Ishikawa (cell line): ENCODE measurements at regions not wholly inside any gene's neighbourhood (a gene's known extent, or its start where the extent isn't known, plus 50 kb on each side); places are given as distances from the start of the nearest gene placed in this dataset.

Experiments
- CREB1 ChIP-seq: IDR thresholded peaks from 2 replicates; pipeline ENCODE4 v1.6.1; 2012; ENCODE audit warnings: low read depth
- EGR1 ChIP-seq: IDR thresholded peaks from 2 replicates; pipeline ENCODE4 v1.6.1; 2012
- EP300 ChIP-seq: IDR thresholded peaks from 2 replicates; pipeline ENCODE4 v1.6.1; 2012; ENCODE audit warnings: borderline replicate concordance
- FOXM1 ChIP-seq: IDR thresholded peaks from 2 replicates; pipeline ENCODE4 v1.6.1; 2012; ENCODE audit warnings: low read depth, borderline replicate concordance
- NFIC ChIP-seq: IDR thresholded peaks from 2 replicates; pipeline ENCODE4 v1.6.1; 2012
- RAD21 ChIP-seq: IDR thresholded peaks from 2 replicates; pipeline ENCODE4 v1.6.1; 2012; ENCODE audit warnings: low read depth
- REST ChIP-seq: IDR thresholded peaks from 2 replicates; pipeline ENCODE4 v1.6.1; 2012; ENCODE audit warnings: low read depth, mild to moderate bottlenecking
- TAF1 ChIP-seq: IDR thresholded peaks from 2 replicates; pipeline ENCODE4 v1.6.1; 2012; ENCODE audit warnings: low read depth, mild to moderate bottlenecking
- TCF12 ChIP-seq: IDR thresholded peaks from 2 replicates; pipeline ENCODE4 v1.6.1; 2012; ENCODE audit warnings: low read depth
- TEAD4 ChIP-seq: IDR thresholded peaks from 2 replicates; pipeline ENCODE4 v1.6.1; 2012
- USF1 ChIP-seq: IDR thresholded peaks from 2 replicates; pipeline ENCODE4 v1.6.1; 2012
- YY1 ChIP-seq: IDR thresholded peaks from 2 replicates; pipeline ENCODE4 v1.6.1; 2012; ENCODE audit warnings: low read depth
- ZBTB7A ChIP-seq: IDR thresholded peaks from 2 replicates; pipeline ENCODE4 v1.6.1; 2012; ENCODE audit warnings: low read depth
- TF ChIP-seq, protein P1 (sequence below): IDR thresholded peaks from 2 replicates; pipeline ENCODE4 v1.6.1; 2012

DNA sequence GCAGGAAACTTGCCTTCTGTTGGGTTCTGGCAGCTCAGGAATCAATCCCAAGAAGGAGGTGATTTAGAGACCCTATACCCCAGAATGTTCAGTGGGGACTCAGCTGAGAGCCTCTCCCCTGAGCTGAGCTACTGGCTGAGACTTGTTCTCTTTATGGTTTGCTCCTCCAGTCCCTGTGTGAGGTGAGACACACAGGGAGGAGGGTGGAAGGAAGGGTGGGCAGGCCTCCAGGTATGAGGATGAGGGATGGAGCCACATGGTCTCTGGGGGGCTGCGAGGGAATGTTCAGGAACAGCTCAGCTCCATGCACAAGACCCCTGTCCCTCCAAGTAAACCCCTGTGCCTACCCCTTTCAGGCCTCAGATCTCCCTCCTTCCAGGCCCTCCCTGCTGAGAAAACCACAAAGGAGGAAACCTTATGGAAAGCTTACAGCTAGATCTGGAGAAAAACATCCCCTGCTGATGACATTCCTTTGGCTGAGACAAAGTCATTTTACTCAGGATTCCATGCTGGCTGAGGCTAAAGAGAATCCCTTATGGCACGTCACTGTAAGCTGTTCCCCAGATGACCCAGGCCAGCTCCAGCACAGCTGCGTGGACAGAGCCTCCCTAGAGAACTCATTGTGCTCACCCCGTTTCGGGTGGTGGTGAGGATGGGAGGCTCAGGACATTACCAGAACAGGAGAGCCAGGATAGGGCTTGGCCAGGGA lies 91.5 kb upstream of the IPO9 start:
- TF ChIP-seq REST (no peak), TEAD4 (no peak), TAF1 (no peak), EGR1 (no peak), USF1 (no peak), FOXM1 (no peak), YY1 (no peak), TCF12 (no peak)
- TF ChIP-seq, protein P1, sequence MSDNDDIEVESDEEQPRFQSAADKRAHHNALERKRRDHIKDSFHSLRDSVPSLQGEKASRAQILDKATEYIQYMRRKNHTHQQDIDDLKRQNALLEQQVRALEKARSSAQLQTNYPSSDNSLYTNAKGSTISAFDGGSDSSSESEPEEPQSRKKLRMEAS: no peak

GRCh38 chr1:201739080-201739479 lies 89.9 kb upstream of the IPO9 start:
- TF ChIP-seq USF1 (no peak), NFIC (peak; percentile 40; the same call in 1 of the 2 replicates)

DNA sequence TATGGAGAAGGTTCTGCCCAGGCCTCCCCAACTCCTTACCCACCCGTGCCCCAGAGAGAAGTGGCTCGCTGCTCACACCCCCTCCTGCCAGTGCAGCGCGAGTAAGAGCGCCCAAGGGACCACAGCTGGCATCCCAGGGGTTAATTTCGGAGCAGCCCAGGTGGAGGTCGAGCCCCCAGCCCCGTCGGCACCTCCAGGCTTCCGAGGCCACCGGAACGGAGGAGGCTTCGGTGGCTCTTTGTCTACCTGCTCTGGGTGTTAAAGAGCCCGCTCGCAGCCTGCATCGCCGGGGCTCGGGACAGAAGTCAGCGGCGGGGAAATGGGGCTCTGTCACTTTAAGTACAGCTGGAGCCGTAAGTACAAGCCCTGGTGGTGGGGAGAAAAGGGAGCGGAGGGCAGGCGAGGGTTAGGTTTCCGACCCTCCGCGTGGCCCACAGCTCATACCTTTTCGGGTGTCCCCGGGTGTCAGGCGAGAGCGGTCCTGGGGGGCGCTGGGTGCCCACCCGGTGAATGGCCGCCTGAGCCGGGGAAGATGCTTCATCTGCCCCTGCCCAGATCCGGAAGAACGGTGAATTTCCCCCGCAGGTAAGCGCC lies 89.4 kb upstream of the IPO9 start:
- no peak for TF ChIP-seq EP300
- TF ChIP-seq, protein P1: peak; percentile 97

DNA sequence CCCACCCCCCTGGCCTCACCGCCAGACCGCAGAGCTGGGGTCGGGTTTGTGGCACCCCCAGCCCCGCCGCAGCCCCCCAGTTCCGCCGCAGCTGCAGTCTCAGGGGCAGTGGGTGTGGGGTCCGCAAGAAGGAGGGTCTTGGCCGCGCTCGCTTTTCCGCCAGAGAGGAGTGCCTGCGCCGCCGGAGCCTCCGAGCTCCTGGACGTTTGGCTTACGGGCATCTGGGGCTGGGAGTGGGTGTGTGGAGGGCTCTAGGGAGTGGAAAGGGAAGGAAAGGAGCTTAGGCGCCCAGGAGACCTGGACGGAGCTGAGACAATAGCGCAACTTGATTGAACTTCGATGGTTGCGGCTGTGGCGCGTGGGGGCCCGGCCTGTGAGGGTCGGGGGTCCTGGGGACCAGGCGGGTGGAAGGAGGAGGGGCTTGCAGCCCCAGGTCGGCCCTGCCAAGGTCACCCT lies 88.8 kb upstream of the IPO9 start:
- TF ChIP-seq EP300: no peak
- 0 out of 2 replicates have a peak, but pooled peaks have one; percentile 92 for TF ChIP-seq ZBTB7A

DNA sequence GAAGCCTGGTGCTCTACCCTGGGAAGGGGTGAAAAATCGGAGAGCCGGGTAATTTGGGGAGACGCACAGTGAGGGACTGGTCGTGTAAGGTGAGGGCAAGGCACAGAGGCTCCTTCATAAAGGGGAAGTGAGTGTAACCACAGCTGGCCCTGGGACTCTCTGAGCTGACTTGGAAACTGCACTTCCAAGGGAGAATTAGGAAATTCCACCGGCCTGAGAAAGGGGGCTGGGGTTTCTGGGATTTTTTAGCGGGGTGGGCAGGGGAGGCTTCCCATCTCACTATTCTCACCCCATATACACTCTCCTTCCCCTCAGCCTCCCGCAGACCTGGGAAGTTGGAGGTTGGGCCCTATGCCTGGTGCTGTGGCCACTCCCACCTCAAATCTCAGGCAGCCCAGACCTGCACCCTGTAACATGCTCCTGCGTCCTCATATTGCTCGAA lies 88.3 kb upstream of the IPO9 start:
- no peak for TF ChIP-seq RAD21
- TF ChIP-seq TAF1: no peak
- TF ChIP-seq NFIC: no peak
- TF ChIP-seq, protein P1: no peak
- no peak for TF ChIP-seq YY1
- no peak for TF ChIP-seq FOXM1
- no peak for TF ChIP-seq ZBTB7A

GRCh38 chr1:201741763-201742342 lies 87.1 kb upstream of the IPO9 start:
- TF ChIP-seq ZBTB7A (no peak), NFIC (no peak), EP300 (no peak), FOXM1 (no peak)
- TF ChIP-seq, protein P1: 0 out of 2 replicates have a peak, but pooled peaks have one; percentile 21

DNA sequence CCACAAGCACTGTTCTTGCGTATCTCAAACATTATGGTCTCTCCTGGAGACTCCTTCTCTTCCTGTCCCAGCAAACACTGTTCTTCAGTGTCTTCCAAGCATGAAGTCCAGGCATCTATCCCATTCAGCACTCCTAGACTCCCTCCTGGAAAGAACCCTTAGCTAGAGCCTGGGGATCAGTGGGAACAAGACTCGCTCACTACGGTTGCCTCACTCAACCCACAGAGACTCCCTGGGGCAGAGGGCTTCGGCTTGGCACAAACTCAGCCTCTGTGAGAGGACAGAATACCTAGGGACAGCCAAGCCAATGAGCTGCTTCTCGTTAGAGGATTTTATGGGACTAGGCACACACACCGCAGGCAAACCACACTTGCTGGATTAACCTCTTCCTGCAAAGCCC lies 86.5 kb upstream of the IPO9 start:
- TF ChIP-seq TCF12: no peak
- TF ChIP-seq REST: no peak
- no peak for TF ChIP-seq TAF1
- TF ChIP-seq USF1: no peak
- TF ChIP-seq, protein P1: no peak
- no peak for TF ChIP-seq CREB1
- no peak for TF ChIP-seq TEAD4
- no peak for TF ChIP-seq EGR1
- TF ChIP-seq EP300: no peak
